OCI-LY7 (cell line): ENCODE measurements at regions not wholly inside any gene's neighbourhood (a gene's known extent, or its start where the extent isn't known, plus 50 kb on each side); places are given as distances from the start of the nearest gene placed in this dataset.

Experiments used
- BruUV-seq: library from RNA; stranded (reverse); fragments of 400-500 nt; replicated peaks from 2 replicates; lab custom pipeline; 2021; lab: Mats Ljungman, UMichigan
- CTCF ChIA-PET: fragments of 300-600 bp; sonication (Branson Sonifier 250); formaldehyde crosslinking; loops from one replicate; lab custom pipeline; 2022; ENCODE audit warnings: antibody characterized with exemption; ENCODE audit not compliant: unreplicated experiment; lab: Charles Lee
- POLR2A ChIA-PET: fragments of 300-600 bp; sonication (Branson Sonifier 250); formaldehyde crosslinking; loops from one replicate; lab custom pipeline; 2022; ENCODE audit warnings: antibody characterized with exemption; lab: Charles Lee
- DNase-seq: peaks from one replicate; pipeline ENCODE4 v3.0.0-alpha.2; 2015; ENCODE audit warnings: low spot score
- H2AFZ ChIP-seq: fragments of 200-600 bp; sonication (generic), shearing (Covaris generic); 2 replicates; pipeline ENCODE4 v1.6.1; 2014; ENCODE audit warnings: mild to moderate bottlenecking, antibody characterized with exemption, low read length, moderate library complexity
- H3K27ac ChIP-seq: fragments of 200-600 bp; sonication (generic); 2 replicates; pipeline ENCODE4 v1.5.1; 2014; ENCODE audit warnings: mixed run types, low read depth, mild to moderate bottlenecking, moderate library complexity, low read length, inconsistent platforms; ENCODE audit not compliant: poor library complexity, severe bottlenecking
- H3K36me3 ChIP-seq: fragments of 200-600 bp; sonication (generic); 2 replicates; pipeline ENCODE4 v1.6.1; 2014; ENCODE audit warnings: mild to moderate bottlenecking, antibody characterized with exemption, low read length, moderate library complexity, mixed read lengths; ENCODE audit not compliant: insufficient read depth
- H3K4me1 ChIP-seq: fragments of 200-600 bp; sonication (generic); 2 replicates; pipeline ENCODE4 v1.5.1; 2014; ENCODE audit warnings: mild to moderate bottlenecking, low read length; ENCODE audit not compliant: insufficient read depth, poor library complexity, severe bottlenecking
- H3K4me2 ChIP-seq: fragments of 200-600 bp; sonication (generic); 2 replicates; pipeline ENCODE4 v1.6.1; 2014; ENCODE audit warnings: mild to moderate bottlenecking, low read length
- H3K4me3 ChIP-seq: fragments of 200-600 bp; sonication (generic); 2 replicates; pipeline ENCODE4 v1.5.1; 2014; ENCODE audit warnings: mild to moderate bottlenecking, low read depth, low read length; ENCODE audit not compliant: poor library complexity, severe bottlenecking
- H3K79me2 ChIP-seq: fragments of 200-600 bp; sonication (generic); 2 replicates; pipeline ENCODE4 v1.6.1; 2016; ENCODE audit warnings: low read depth, mild to moderate bottlenecking, low read length, moderate library complexity, mixed read lengths; ENCODE audit not compliant: insufficient read depth
- H3K9me2 ChIP-seq: fragments of 200-600 bp; sonication (generic); 2 replicates; pipeline ENCODE4 v1.6.1; 2016; ENCODE audit warnings: mild to moderate bottlenecking, low read length, mixed read lengths; ENCODE audit not compliant: insufficient read depth
- H3K9me3 ChIP-seq: fragments of 200-600 bp; sonication (generic); 2 replicates; pipeline ENCODE4 v1.6.1; 2014; ENCODE audit warnings: mild to moderate bottlenecking, mixed run types, low read length, mixed read lengths
- H4K20me1 ChIP-seq: fragments of 200-600 bp; sonication (generic); 2 replicates; pipeline ENCODE4 v1.6.1; 2014; ENCODE audit warnings: mild to moderate bottlenecking, antibody characterized with exemption, low read length, moderate library complexity, mixed read lengths; ENCODE audit not compliant: insufficient read depth
- CTCF ChIP-seq: fragments of 200-600 bp; sonication (generic); conservative IDR thresholded peaks from 2 replicates; pipeline ENCODE4 v1.5.1; 2014; ENCODE audit warnings: mild to moderate bottlenecking, antibody characterized with exemption, low read length, moderate library complexity, mixed read lengths
- EZH2phosphoT487 ChIP-seq: fragments of 200-600 bp; sonication (generic); IDR thresholded peaks from 2 replicates; pipeline ENCODE4 v1.6.1; 2018; ENCODE audit warnings: low read depth, borderline replicate concordance, mild to moderate bottlenecking, mixed run types, antibody characterized with exemption, low read length, moderate library complexity, mixed read lengths
- intact Hi-C: fragments of 100-400 bp; cut with micrococcal nuclease; formaldehyde crosslinking; loops from one replicate; pipeline ENCODE4 v1.10.0; 2022; ENCODE audit not compliant: unreplicated experiment

DNA sequence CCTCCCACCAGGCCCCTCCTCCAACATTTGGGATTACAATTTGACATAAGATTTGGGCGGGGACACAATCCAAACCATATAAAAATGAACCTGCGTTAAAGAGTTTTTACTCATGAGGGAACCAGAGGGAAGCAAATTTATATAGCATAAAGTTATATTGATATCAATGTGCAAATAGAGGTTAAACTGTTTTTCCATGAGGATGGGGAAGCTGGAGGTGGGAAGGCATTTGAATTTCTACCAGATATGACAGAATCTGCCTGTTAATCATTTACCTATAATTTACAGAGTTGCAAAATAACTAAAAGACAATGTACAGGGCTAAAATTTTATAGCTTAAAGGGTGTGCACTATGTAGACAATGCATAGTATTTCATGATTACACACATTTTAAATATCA is 322.0 kb upstream of the FKBP1C start:
- Histone ChIP-seq H3K27ac (no peak overlapping the region), H3K79me2 (no peaks in the 10 kb centered on the region), H3K9me3 (no peaks in the 10 kb centered on the region), H3K4me2 (no peak overlapping the region), H2AFZ (no peak overlapping the region), H3K36me3 (no peaks in the 10 kb centered on the region), H3K9me2 (no peaks in the 10 kb centered on the region), H3K4me1 (no peaks in the 10 kb centered on the region), H3K4me3 (no peak overlapping the region), H4K20me1 (no peaks in the 10 kb centered on the region)
- no TSS peak for BruUV-seq
- TF ChIP-seq EZH2phosphoT487 (no peak), CTCF (no peak)
- no peak for DNase-seq
- POLR2A ChIA-PET = no interaction called here
- CTCF ChIA-PET = no interaction called here
- intact Hi-C loops = no loop called here

DNA sequence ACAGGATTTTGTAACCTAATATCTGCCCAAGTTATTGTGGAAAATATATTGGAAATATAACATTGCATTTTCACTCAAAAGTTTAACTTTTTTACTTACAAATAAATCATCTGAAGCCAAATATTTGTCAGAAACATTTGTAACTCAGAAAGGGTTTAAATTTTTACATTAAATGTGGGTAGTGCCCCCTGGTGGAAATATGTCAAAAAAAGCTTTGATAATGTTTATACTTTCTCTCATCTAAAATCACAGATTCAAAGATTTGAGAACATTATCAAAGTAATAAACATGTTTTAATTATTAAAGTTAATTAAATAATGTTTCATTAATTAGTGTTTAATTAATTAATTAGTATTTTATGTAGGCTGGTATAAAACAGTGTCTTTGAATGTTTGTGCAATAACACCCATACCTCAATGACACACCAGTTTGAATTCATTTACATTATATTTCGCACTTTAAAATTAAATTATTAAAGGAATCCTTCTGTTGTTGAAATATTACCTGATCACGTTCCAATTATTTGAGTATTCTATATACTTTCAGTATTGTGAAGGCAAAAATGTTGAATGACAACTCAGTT is 320.1 kb upstream of the FKBP1C start:
- Histone ChIP-seq H3K4me3 (no peak overlapping the region), H3K27ac (no peak overlapping the region), H3K4me1 (no peaks in the 10 kb centered on the region), H2AFZ (no peak overlapping the region), H3K9me3 (no peaks in the 10 kb centered on the region), H4K20me1 (no peaks in the 10 kb centered on the region), H3K9me2 (no peaks in the 10 kb centered on the region), H3K79me2 (no peaks in the 10 kb centered on the region), H3K4me2 (no peak overlapping the region), H3K36me3 (no peaks in the 10 kb centered on the region)
- intact Hi-C loops = no loop called here
- CTCF ChIA-PET = no interaction called here
- no TSS peak for BruUV-seq
- POLR2A ChIA-PET = interaction anchor here (1.5 kb wide), 1 partner anchor 9 kb away, joined by 3 read pairs; no protein-coding TSS in a partner anchor
- peak; percentile 29 for DNase-seq
- TF ChIP-seq CTCF (peak; percentile 80), EZH2phosphoT487 (no peak)

DNA sequence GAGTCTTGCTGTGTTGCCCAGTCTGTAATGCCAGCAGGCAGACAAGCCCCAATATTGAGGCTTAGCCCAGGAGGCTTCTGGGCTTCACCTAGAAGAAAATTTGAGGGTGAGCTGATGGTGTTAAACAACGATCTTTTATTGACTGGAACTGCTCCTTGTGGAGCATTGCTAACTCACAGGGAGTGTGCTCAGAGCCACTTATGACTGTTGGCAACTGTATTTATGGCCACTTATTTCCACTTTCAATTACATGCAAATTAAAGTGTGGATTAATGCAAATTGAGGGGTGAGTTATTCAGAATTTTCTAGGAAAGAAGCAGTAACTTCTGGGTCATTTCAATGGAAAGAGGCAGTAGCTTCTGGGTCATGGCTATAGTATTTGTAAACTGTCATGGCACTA is 317.2 kb upstream of the FKBP1C start:
- no peaks in the 10 kb centered on the region for H3K9me2 ChIP-seq
- ChIA-PET POLR2A (no interaction called here), CTCF (no interaction called here)
- H3K4me3 ChIP-seq = no peak overlapping the region
- no peaks in the 10 kb centered on the region for H3K79me2 ChIP-seq
- intact Hi-C loops = no loop called here
- no peak overlapping the region for H3K4me2 ChIP-seq
- no peaks in the 10 kb centered on the region for H3K4me1 ChIP-seq
- no peak overlapping the region for H2AFZ ChIP-seq
- H3K27ac ChIP-seq = no peak overlapping the region
- no peaks in the 10 kb centered on the region for H4K20me1 ChIP-seq
- TF ChIP-seq CTCF = no peak
- no peak for TF ChIP-seq EZH2phosphoT487
- no peaks in the 10 kb centered on the region for H3K36me3 ChIP-seq
- no peaks in the 10 kb centered on the region for H3K9me3 ChIP-seq
- DNase-seq = no peak
- BruUV-seq = no TSS peak
